HG03066 (cell line): ENCODE measurements at regions not wholly inside any gene's neighbourhood (a gene's known extent, or its start where the extent isn't known, plus 50 kb on each side); places are given as distances from the start of the nearest gene placed in this dataset.

Experiments
- ATAC-seq: cut with Tn5 transposase; IDR thresholded peaks from one replicate; pipeline ENCODE4 v1.9.1; 2021; ENCODE audit warnings: low read depth; ENCODE audit not compliant: unreplicated experiment

GRCh38 chr20:16942756-16943155 lies 194.6 kb downstream of the OTOR start:
- ATAC-seq: no peak

GRCh38 chr20:16944745-16945144 lies 196.6 kb downstream of the OTOR start:
- ATAC-seq: no peak

- no peak for ATAC-seq
Observed at GRCh38 chr20:16945619-16946018, 197.5 kb downstream of the OTOR start.

GRCh38 chr20:16946097-16946496 lies 197.9 kb downstream of the OTOR start:
- no peak for ATAC-seq

DNA sequence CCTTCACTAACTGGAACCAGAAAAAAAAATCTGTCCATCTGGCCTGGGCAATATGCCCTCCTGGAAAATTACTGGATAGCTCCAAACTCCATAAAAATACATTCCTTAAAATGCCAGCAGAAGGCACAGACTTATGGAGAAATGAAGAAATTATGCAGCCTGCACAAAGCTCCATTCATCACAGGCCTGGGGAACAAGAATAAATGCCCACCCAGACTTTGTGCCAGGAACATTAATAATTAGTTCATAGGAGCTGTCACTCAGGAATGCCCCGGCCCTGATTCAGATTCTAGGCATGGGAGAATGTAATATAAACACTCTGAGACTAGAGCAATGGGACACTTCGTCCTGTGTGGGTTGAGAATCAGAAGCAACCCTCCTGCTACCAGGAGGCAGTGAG lies 199.3 kb downstream of the OTOR start:
- no peak for ATAC-seq

GRCh38 chr20:16951876-16952275 lies 203.7 kb downstream of the OTOR start:
- no peak for ATAC-seq

DNA sequence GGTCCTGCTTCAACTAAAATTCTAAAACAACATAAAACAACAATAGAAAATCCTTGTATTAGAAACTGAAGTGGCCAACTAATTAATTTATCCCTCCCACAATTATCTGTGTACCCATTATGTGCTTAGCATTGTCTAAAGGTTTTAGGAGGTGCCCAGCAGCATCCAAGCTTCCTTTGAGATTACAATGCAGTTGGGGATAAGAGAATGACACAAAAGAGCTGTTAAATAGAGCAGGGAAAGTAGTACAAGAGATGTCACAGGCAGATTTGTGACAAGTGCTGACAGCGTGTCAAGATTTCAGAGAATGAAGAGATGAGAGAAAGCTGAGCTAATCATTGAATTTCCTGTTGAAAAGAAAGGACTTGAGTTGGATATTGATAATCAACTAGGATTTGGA lies 204.8 kb downstream of the OTOR start:
- ATAC-seq: no peak

DNA sequence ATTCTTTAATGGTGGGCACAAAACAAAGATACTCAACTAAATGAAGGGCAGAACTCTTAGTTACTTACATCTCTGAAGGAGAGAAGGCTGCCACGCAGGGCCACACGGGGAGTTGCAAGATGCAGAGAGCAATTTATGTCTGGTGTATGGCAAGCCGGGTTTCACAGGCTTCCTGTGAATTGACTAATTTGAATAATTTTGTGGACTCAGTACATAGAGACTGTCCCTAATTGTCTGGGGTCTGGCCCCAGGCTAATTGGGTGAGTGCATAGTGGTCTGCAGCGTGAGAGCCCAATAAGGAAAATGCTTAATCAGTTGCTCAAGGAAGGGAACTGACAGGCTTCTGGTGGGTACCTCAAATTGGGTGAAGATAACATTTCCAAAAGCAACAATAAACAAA lies 205.7 kb downstream of the OTOR start:
- no peak for ATAC-seq

DNA sequence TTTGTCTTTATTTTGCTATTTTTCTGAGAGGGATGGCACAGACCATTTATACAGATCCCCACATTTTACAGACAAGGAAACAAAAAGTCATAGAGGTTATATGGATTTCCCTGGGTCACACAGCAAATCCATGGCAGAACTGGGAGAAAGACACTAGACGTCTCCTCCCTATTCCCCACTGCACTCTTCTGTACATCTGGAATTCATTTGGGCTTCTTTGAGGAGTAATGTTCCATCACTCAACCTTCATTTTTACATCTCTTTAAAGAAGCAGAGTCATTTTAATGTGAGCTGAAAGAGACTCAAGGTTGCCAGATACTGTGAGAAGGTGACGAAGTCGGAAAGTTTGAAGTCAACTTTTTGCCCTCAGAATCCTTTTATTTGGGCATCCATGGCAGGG lies 207.3 kb downstream of the OTOR start:
- no peak for ATAC-seq

DNA sequence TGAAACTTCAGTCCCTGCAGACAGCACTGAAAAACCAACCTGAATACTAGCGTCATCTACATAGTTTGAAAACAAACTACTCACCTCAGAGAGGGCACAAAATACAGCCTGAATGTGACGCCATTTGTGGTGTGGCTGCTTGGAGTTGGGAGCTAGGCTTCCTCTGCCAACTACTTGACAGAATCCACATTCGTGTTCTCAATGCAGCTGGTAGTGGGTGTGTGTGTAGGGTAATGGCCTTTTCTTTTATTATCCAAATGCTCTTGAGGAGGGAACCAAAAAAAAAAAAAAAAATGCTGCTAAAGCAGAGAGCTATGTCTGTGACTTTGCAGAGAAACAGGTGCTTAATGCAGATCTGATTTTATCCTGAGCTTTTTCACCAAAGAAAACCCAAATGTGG lies 207.8 kb downstream of the OTOR start:
- ATAC-seq: no peak

GRCh38 chr20:16965401-16965800 lies 217.2 kb downstream of the OTOR start:
- ATAC-seq: no peak

DNA sequence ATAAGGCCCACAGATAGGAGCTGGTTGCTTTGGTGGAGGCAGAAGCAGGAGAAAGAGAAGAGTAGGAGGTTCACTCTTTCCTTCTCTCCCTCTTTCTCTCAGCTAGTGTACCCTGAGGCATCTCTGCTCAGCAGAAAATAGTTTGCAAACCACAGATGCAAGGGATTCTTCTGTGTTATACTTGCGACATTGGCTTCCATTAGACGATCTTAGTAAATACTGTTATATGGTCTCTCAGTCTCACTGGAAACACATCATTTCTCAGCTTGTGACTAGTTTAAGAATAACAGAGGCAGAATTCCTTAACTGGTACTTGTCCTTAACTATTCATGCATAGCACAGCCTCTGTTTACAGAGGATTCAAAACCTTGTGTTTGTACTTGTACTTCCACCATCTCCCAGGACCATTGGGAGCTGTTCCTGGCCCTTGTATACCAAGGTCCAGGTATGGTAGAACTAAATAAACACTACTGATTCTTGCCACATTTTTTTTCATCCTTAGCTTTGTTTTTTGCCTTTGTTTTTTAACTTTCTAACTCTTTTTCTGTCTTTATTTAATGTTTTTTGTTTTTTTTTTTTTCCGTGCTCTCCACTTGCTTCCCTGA lies 218.2 kb downstream of the OTOR start:
- ATAC-seq: no peak

DNA sequence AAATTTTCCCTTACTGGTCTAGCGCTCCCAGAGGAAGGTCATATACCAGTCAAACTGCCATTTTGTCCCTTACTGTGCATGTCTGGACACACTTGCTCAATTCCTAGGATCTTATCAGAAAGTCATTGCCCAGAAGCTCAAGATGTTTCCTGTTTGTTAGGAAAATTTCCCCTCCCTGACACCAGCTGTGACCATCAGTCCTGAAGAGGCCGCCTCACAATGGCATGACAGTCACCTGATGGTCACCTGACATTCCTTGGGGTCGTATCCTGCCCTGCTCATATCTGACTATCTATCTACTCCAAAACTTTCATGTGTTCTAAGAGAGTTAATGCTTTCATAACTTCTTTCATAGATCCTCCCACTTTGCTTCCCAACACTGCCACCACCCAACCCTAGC lies 219.9 kb downstream of the OTOR start:
- no peak for ATAC-seq

GRCh38 chr20:16970776-16971175 lies 222.6 kb downstream of the OTOR start:
- ATAC-seq: no peak

DNA sequence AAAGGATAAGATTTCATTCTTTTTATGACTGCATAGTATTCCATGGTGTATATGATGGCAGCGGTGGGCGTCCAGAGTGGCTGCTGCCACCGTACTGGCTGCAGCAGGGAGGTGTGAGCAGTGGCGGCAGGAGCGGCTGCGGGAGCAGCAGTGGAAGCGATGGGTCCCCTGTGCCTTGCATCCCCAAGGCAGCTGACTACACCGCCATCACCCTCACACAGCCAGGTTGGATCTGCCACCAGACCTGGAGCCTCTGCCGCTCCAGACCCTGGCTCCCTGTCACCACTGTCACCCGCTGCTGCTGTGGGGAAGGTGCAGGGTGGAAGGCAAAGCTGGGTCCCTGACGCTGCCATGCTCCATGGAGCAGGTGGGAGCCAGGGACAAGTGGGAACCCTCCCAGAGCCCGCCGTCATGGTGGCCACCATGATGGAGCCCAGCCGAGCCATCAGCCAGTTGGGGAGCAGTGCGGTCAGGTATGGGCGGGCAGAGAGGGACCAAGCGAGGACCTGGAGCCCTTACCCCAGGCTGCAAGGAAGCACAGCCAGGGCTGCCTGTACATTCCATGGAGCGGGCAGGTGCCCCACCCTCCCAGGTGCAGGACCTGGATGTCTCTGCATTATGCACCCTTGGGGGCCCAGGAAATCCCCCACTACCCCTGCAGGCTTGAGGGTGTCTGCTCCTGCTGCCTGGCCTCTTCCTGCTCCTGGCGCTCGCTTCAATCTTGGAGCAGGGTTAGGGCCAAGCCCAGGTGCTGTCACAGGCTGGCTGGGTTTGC lies 226.1 kb downstream of the OTOR start:
- no peak for ATAC-seq

- no peak for ATAC-seq
Observed at GRCh38 chr20:16974855-16975162, 226.7 kb downstream of the OTOR start.

DNA sequence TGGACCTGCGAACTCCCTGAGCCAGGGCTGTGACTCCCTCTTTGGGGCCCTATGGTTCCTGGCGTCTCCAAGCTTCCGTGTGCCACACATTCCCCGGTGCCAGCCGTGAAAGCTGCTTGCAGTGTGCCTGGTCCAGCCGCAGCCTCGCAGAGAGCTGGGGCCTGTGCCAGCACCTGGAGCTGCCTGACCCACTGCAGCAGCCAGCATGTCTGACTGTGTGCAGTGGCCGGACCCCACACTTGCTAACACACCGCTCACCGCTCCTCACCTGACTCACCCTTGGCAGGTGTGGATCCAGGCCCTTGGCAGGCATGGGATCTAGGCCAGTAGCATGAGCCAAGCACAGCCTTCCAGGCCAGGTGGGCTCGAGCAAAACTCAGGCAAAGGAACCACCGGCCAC lies 227.5 kb downstream of the OTOR start:
- ATAC-seq: no peak

GRCh38 chr20:16978497-16978896 lies 230.3 kb downstream of the OTOR start:
- ATAC-seq: no peak

- ATAC-seq: no peak
Observed at GRCh38 chr20:16982091-16982726, 234.1 kb downstream of the OTOR start.

DNA sequence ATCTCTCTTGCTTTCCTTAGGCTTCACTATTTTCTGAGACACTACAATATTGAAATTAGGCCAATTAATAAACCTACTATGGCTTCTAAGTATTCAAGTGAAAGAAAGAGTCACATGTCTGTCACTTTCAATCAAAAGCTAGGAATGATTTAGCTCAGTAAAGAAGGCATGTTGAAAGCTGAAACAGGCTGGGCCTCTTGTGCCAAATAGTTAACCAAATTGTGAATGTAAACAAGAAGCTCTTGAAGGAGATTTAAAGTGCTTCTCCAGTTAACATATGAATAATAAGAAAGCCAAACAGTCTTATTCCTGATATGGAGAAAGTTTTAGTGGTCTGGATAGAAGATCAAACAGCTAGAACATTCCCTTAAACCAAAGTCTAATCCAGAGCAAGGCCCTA lies 236.3 kb downstream of the OTOR start:
- ATAC-seq: no peak

DNA sequence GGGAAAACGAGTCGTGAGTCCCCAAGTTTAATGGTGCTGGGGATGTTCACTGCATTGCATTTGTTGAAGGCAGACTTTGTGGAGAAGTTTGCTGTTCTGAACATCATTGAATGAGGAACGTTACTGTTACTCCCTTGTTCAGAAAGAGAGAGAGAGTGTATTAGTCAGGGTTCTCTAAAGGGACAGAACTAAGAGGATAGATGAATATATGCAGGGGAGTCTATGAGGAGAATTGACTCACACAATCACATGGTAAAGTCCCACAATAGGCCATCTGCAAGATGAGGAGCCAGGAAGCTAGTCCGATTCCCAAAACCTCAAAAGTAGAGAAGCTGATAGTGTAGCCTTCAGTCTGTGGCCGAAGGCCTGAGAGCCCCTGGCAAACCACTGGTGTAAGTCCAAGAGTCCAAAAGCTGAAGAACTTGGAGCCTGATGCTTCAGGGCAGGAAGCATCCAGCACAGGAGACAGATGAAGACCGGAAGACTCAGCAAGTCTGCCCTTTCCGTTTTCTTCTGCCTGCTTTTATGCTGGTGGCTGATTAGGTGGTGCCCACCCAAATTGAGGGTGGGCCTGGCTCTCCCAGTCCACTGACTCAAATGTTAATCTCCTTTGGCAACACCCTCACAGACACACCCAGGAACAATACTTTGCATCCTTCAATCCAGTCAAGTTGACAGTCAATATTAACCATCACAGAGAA lies 223.5 kb upstream of the PCSK2 start:
- ATAC-seq: no peak

DNA sequence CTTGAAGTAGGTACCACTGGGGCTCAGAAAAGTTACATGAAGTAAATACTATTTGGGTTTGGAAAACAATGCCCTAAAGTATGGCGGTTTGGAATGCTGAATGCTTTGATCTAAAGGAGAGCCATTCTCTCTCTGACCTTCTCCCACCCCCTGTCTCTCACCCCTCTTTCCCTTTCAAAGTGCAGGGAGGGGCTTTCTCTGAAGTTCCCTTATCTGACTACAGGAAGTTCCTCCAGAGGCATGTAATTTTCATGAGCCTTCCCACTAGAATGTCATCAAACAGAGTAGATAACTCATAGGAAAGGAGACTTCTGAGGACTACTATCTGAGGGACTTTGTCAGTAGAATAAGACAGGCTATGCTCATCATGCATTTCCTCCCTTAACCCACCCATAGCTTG lies 216.7 kb upstream of the PCSK2 start:
- ATAC-seq: no peak
